ENCODE measurements at regions not wholly inside any gene's neighbourhood (a gene's known extent, or its start where the extent isn't known, plus 50 kb on each side); places are given as distances from the start of the nearest gene placed in this dataset.
"Not testable (repeated sequence)": the region's sequence is repeated elsewhere in the genome, so short reads cannot be mapped to it uniquely, and the experiment has no call there.

DNA sequence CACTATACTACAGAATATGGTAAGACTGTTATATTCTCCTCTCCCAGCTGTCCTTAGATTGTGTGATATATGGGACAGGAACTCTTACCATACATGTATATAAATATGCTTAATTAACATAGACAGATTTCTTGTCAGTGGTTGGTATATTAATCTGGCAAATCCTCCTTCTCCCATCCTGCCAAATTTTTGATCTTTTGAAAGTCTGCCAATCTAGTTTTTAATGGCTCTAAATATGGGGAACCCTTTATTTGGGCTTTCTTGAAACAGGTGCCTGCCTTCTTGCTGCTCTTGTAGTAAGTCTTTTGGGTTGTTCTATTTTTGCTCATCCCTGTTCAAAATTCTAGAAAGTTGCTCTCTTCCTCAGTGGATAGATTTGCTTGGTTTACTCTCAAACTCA, 63.5 kb downstream of the SPATA31D1 start:
- no peak for DNase-seq (ENCODE audit: low spot score)

DNA sequence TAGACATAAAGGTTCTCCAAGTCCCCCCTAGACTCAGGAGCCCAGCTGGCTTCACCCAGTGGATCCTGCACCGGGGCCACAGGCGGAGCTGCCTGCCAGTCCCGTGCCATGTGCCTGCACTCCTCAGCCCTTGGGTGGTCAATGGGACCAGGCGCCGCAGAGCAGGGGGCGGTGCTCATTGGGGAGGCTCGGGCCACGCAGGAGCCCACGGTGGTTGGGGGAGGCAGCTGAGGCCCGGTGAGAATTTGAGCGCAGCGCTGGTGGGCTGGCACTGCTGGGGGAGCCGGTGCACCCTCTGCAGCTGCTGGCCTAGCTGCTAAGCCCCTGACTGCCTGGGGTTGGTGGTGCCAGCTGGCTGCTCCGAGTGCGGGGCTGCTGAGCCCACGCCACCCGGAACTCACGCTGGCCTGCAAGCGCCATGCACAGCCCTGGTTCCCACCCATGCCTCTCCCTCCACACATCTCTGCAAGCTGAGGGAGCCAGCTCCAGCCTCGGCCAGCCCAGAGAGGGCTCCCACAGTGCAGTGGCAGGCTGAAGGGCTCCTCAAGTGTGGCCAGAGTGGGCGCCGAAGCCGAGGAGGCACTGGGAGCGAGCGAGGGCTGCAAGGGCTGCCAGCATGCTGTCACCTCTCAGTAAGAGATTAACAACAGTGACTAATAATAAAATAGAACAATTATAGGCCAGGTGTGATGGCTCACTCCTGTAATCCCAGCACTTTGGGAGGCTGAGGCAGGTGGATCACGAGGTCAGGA, 65.9 kb downstream of the SPATA31D1 start:
- no peak for DNase-seq (ENCODE audit: low spot score)

DNA sequence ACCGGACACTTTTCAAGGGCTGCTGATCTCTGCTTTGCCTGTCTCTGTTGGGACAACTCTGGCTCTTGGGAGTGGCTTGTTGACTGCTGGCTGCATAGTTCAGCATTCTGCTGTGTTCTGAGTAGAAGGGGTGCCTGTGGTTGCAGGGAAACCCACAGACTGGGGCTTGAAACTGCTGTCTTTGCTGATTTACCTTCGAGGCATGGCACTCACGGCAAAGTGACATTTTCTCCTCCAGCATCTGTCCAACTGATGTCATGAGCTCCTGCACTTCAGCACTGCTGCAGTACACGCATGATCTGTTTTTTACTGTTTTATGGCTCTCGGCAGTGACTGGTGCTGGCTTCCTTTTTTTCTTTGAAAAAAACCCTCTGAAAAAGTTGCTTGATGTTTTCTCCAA, 69.2 kb downstream of the SPATA31D1 start:
- DNase-seq (ENCODE audit: low spot score) = no peak

DNA sequence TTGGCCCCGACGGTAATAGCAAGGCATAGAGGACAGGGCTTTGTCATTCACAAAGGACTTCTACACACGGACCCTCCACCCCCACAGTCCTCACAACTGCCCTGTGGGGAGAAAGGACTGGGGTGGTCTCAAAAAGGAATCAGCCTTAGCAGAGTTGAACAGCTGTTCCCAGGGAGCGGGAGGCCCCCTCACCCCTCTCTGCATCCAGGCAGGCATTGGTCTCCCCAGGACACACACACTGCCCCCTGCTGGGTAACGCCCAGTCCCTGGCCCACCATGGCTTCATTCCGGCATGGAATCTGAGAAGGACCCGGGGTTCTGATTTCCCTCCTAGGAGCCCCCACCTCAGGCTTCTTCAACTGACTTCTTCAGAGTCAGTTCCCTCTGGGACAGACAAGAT, 73.2 kb downstream of the SPATA31D1 start:
- not testable (repeated sequence) for DNase-seq (ENCODE audit: low spot score)

DNA sequence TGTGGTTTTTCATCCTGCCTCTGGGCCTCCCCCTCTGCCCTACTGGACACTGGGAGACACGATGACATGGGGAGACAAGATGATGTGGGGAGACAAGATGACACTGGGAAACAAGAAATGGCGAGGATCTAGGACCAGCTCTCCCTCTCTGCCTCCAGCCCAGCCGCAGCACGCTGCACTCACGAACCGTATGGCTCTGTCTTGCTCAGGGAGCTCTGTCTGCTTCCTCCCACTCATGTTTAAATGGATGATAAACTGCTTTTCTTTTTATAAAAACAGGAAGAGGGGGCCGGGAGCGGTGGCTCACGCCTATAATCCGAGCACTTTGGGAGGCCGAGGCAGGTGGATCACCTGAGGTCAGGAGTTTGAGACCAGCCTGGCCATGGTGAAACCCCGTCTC, 73.7 kb downstream of the SPATA31D1 start:
- DNase-seq (ENCODE audit: low spot score) = no peak

DNA sequence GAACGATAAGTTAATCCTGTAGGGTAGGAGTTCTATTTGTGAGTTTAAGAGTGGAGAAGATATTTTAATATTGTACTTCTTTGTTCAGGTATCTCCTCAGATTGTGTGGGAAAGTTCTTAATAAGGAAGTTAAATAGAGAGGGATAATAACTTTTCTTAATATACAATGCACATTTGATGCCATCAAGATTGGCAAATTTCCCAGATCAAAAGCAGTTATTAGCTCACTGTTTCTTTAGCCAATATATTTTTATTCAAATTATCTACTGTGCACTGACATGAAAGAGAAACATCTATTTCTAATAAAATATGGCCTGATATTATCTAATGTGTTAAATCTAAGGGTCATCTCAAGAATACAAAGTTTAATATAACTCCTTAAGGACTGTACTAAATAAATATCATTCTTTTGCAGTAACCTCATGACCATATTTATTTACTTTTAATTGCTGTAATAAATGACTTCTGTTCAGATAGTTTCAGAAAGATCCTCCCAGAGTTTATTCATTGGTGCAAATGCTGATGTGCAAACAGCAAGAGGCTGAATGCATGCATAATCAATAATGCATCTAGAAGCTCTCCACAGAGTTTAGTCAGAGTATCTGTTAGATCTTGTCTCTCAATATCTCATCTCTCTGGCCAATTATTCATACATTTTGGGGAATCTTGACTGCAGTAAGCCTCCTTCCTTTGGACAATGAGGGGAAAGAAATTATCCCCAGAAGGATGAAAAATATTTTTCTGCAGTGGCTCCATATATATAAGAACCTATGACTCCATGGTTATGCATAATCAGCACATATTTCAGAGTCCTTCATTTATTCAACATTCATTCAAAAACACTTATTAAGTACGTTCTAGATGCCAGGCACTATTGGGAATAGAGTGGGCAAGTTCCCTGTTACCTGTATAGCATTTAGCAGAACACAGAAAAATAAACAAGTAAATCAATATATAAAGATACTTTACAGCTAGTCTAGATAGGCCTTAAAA, 85.3 kb downstream of the SPATA31D1 start:
- DNase-seq (ENCODE audit: low spot score) = no peak

DNA sequence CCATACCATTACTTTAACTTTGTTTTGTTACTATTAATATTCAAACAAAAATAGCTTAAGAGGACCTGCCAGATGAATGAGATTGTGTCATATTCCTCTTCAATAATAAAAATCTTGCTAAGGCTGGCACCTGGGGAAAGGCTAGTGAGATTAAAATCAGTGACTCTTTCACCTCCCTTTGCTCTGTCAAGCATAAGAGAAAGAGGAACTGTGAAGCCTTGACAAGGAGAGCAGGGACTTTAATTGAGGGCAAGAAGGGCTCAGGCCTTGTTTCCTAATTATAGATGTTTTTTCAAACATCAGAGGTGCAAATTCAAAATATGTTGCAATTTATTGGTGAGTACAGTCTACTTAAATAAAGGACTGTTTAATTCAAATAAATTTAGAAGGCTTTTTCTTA, 91.7 kb downstream of the SPATA31D1 start:
- no peak for DNase-seq (ENCODE audit: low spot score)

DNA sequence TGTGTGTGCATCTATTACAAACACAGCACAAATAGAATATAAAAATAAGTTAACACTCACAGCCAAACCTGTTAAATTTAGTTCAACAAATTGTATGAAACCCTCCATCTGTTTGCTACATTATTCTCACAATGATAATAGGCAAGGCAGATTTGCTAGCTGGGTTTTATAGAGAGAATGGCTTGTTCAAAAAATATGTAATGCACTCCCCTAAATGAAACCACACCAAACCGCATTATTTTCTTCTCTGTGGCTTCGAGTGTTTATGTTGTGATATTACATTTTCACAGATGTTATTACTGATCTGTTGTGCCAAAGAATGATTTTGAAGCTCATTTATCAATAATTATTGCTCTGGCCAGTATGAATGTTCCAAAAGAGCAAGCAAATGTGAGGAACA, 92.9 kb downstream of the SPATA31D1 start:
- DNase-seq (ENCODE audit: low spot score) = no peak

DNA sequence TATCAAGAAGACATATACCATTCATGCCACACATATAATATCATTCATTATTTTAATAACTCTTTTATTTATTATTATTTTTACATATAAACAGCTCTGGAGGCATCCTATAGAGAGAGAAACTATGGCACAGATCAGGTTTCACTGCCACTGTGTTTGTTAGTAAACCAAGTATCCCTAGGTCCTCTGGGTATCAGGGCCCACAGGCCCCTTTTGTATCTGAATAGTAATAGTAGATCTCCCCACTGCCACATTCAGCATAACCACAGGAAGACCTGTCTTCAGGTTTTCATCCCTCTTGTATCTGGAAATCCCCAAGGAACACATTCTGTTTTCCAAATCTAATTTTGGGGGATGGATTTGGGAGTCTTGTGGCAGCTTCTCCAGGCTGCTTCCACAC, 94.0 kb downstream of the SPATA31D1 start:
- no peak for DNase-seq (ENCODE audit: low spot score)

DNA sequence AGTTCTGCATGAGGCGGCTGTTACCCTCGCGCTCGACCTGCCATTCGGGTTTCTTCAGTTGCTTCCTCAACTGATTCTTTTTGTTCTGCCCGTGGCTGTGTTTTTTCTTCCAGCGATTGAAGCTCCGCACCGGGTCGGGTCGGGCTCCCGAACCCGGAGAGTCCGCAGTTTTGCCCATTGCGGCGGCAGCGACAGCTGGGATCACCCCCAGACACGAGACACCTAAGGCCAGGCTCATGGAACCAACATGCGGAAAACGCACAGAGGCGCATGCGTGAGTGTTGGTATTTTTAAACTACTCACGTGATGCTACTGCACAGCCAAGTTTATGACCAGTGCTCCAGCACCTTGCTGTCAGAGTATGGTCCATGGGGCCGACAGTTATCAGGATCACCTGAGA, 100.0 kb downstream of the SPATA31D1 start:
- DNase-seq (ENCODE audit: low spot score) = no peak

DNA sequence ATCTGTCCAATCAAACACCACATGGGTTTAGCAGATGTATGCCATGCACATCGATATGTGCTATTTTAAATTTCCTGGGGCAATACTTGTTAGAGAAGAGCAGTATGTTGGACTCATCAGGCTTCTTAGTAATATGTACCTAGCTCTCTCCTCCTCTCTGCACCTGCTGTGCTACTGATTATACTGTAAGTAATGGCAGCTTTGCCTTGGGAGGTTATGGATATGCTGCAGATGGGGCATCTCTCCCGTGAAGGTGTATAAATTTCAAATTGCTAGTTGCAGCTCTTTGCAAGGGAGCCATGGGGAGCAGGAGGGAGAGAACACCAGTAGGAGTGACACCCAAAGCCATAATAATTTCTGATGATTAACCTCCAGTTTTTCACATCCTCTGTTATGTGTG, 101.5 kb downstream of the SPATA31D1 start:
- DNase-seq (ENCODE audit: low spot score) = no peak

DNA sequence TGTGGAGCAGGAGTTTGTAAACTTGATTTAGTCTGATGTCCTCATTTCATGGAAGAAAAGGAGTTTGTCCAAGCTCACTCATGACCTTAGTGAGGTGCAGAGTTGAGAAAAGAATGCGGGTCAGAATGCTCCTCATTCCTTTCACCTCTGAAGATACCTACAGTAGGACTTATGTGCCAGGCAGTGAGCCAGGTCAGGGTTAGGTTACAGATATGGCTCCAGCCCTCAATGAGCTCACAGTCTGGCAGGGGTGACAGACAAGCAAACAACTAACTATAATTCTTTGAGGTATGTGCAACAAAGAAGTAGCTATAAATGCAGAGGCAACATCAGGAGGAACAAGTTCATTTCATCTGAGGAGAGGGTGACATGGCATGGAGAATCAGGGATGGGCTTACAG, 102.5 kb downstream of the SPATA31D1 start:
- DNase-seq (ENCODE audit: low spot score) = no peak

DNA sequence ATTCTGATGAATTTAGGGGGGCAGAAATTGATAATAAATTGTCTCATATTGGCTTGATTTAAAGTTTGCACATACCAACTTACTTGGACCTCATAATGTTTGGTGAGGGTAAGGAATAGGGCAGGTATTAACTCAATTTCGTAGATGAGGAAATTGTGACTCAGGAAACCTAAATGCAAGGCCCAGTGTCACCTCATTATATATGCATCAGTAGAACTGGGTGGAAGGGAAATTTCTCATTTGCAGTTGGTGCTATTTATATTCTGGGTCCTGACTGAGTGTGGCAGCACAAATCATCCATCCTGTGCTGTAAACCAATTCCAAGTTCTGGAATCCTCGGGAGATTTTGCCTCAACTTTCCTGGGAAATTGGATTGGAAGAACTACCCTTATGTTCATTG, 103.0 kb downstream of the SPATA31D1 start:
- DNase-seq (ENCODE audit: low spot score) = no peak

DNA sequence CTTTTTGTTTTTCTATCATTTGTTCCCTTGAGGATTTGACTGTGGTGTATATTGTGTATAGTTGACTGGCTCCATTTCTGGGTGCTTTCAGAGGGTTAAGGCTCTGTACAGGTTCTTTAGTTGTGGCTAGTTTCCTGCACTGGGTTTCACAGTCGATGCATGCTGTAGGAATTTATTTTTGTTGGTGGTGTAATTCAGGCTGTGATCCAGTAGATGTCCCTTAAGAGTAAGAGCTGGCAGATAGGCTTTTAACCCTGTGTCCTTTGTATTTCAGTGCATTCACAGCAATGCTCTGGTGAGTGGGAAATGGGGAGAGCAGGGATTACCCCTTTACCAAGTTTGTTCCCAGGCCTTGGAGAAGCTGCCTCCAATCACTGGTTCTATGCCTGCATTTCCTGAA, 112.9 kb downstream of the SPATA31D1 start:
- DNase-seq (ENCODE audit: low spot score) = no peak

DNA sequence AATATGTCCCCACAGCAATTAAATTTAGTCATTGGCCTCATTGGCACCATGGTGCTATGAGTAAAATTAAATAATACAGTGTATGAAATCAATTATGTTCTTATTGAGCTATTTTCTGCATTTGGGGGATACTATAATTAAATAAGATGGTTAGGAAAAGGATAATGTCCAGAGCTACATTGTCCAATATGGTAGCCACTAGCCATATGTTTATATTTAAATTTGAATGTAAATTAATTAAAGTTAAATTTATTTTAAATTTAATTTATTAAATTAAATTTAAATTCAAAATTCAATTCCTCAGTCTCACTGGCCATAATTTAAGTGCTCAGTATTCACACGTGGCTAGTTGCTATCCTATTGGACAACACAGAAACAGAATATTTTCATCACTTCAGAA, 115.7 kb downstream of the SPATA31D1 start:
- DNase-seq (ENCODE audit: low spot score) = no peak

DNA sequence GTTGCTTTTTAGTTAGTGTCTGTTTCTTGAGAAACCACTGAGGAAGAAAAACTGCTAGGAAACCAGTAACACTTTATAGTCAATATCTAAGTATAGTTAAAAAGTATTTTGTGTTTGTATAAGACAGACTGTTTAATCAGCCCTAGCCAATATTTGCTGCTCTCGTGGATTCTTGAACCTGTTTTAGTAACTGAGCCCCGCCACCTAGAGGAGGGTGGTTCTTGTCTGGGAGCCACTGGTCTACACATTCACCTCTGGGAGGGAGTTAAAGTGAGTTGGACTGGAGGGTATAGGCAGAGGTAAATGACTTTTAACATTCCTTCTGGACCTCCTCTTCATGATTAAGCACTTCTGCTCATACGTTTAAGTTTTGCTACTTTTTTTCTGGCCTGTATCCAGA, 117.2 kb downstream of the SPATA31D1 start:
- no peak for DNase-seq (ENCODE audit: low spot score)

DNA sequence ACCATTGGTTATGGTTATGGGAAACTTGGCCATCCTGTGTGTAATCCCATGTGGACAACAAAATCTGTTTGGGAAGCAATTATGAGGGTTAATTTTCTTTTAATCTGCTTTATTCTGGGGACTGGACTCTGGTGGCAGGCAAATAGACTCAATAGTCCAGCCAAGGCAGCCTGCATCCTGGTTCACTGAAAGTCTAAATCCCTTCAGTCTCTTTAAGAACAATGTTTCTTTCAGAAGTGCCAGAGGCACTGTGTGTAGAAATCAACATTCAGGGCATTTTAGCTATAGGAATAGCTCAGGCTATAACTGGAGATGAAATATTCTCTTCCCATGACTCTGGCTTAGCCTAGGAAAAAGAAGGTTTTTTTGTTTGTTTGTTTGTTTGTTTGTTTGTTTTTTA, 118.0 kb downstream of the SPATA31D1 start:
- DNase-seq (ENCODE audit: low spot score) = peak; percentile 24

DNA sequence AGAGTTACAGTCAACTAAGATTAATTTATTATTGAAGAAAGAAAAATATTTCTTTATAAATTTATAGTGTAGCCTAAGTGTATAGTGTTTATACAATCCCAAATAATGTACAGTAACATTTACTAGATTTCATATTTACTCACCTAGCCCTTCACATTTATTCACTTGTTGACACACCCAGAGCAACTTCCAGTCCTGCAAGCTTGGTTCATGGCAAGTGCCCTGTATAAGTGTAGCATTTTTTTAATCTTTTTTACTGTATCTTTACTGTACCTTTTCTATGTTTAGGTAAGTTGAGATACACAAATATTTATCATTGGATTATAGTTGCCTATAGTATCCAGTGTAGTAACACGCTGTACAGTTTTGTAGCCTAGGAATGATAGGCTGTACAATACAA, 119.9 kb downstream of the SPATA31D1 start:
- DNase-seq (ENCODE audit: low spot score) = no peak

DNA sequence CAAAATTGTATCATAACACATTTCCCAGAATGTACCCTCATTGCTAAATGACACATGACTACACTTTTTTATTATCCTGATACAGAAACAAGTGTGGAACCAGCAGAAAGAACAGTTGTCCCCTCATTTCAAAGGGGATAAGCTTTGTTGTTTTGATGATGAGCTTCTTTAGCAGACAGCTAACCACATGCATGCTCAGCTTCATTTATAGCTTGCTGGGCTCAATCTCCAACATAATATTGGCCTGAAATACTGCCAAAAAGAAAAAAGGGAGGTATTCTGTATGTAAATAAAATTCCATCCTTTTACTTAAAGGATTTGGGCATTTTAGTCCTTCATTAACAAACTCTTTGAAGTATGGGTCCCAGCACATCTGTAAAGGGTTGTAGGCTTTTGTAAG, 120.4 kb downstream of the SPATA31D1 start:
- DNase-seq (ENCODE audit: low spot score) = no peak

DNA sequence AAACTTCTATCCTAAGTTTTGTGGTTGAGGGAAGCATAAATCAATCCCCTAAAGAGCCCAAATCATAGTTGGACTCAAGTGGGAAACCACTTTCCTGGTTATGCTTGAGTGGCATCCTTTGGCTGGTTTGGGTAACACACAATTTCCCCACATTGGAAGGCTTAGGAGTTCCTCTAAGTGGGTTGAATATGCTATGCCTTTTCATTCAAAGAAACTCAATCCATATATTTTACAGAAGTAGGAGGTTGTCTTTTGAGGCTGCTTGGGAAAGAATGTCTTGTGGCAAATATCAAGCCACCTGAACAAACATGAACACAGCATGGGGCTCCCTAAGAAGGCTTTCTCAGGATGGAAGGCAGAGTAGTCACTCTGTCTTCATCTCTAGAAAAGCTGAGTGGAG, 121.1 kb downstream of the SPATA31D1 start:
- DNase-seq (ENCODE audit: low spot score) = no peak

DNA sequence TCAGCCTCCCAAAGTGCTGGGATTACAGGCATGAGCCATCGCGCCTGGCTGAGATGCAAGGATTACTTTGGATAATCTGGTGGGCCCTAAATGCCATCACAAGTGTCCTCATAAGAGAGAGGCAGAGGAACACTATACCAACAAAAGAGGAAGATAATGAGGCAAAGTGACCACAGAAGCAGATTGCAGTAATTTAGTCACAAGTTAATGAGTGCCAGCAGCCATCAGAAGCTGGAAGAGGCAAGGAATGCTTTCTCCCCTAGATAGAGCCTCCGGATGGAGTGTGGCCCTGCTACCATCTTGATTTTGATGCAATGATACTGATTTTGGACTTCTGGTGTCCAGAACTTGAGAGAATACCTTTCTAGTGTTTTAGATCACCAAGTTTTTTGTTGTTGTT, 122.3 kb downstream of the SPATA31D1 start:
- DNase-seq (ENCODE audit: low spot score) = no peak

DNA sequence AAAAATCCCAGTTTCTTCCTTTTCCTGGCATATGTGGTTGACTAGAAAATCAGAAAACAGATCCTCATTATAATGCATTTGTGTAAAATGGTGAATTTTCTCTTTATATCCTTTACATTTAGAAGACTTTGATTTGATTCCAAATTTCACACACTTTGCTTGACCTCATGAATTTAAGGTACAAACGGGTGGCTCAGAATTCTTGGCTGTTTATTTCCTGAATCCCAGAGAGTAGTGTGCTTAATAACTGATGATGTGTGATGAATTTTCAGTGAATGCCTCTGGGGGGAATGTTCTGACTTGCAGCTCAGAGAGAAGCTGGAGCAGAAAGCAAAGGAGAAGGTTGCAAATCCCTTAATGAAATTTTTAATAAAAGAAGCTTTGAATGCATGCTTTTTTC, 126.8 kb downstream of the SPATA31D1 start:
- no peak for DNase-seq (ENCODE audit: low spot score)

DNA sequence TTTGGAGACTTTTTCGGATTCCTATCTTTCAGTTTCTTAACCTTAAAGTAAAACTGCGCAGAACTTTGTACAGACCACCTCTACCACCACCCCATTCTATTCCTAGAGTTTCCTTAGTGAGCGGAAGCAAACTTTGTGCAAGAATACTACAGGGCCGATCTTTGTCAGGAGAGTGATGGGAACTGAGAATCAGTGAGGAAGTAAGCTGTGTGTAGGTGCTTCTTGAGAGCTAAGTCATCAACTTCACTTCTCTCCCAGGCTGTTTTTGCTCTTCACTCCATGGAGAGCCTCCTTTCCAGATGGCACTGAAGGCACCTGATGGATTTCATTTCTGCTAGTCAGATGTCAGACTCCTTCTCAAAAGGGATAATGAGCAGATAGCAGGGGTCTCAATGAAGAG, 127.3 kb downstream of the SPATA31D1 start:
- no peak for DNase-seq (ENCODE audit: low spot score)
